ENCODE measurements at regions not wholly inside any gene's neighbourhood (a gene's known extent, or its start where the extent isn't known, plus 50 kb on each side); places are given as distances from the start of the nearest gene placed in this dataset.
"Not testable (repeated sequence)": the region's sequence is repeated elsewhere in the genome, so short reads cannot be mapped to it uniquely, and the experiment has no call there.

- no peak for DNase-seq
Measured at GRCh38 chr4:83981156-83981555, 445.2 kb downstream of the GPAT3 start.

- DNase-seq = no peak
Measured at GRCh38 chr4:83979773-83980172, 443.9 kb downstream of the GPAT3 start.

DNA sequence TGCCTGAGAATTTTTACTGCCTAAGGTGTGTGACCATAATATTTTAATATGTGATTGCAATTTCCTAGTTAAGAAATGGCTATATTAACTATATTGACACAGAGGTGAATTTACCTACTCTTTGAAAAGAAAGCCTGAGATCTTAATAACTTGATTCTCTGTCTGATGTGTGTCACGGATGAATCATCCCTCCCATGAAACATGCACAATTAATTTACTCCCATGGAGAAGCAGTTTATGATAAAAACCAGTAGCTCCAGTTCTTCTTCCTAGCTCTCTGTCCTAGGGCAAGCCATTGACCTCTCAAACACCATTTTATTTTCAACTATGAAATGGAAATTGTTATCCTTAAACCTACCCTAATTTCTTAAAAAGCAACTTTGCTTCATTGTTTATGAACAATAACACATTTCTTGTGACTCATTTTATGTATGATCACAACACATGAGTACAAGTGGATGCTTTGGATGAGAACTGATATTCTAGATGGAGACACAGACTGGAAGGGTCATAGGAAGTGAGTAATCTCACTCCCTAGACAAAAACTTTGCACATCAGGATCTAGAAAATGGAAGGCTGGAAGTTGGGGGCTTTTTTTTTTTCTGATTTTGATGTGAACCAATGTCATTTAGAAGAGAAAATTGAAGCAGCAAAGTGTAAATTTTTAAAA is 438.3 kb downstream of the GPAT3 start:
- DNase-seq = peak; percentile 18

- peak; percentile 8 for DNase-seq
Measured at GRCh38 chr4:83964996-83965541, 429.2 kb downstream of the GPAT3 start.

GRCh38 chr4:83962492-83962891 is 426.6 kb downstream of the GPAT3 start:
- DNase-seq = no peak

DNA sequence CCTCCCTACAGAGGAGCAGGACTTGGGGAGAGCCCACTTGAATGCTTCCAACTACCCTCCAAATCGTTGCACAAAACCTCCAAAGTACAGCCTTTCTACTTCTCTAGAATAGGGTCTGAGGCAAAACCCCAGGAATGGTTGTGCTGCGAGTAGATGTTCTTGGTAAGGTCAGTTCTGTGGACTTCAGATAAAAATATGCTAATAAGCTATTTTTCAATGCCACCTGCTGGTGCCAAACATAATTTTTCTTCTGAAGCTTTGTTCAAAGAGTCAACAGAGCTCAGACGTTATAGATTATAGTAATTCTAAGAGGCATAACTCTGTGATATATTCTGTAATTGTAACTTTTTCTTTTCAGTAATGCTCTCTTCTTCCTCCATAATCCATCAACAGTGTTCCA is 425.7 kb downstream of the GPAT3 start:
- peak; percentile 34 for DNase-seq

DNA sequence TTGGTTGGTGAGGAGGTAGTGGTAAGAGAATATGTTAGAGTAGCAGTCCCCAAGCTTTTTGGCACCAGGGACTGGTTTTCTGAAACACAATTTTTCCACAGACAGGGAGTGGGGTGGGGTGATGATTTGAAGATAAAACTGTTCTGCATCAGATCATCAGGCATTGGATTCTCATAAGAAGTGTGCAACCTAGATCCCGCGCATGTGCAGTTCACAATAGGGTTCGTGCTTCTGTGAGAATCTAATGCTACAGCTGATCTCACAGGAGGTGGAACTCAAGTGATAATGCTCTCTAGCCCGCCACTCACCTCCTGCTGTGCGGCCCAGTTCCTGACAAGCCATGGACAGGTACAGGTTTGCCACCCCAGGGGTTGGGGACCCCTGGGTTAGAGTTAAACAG is 423.3 kb downstream of the GPAT3 start:
- no peak for DNase-seq

GRCh38 chr4:83947830-83948193 is 411.9 kb downstream of the GPAT3 start:
- peak; percentile 2 for DNase-seq

GRCh38 chr4:83947125-83947829 is 411.4 kb downstream of the GPAT3 start:
- DNase-seq = no peak

- DNase-seq = not testable (repeated sequence)
Measured at GRCh38 chr4:83943691-83944090, 407.8 kb downstream of the GPAT3 start.

DNA sequence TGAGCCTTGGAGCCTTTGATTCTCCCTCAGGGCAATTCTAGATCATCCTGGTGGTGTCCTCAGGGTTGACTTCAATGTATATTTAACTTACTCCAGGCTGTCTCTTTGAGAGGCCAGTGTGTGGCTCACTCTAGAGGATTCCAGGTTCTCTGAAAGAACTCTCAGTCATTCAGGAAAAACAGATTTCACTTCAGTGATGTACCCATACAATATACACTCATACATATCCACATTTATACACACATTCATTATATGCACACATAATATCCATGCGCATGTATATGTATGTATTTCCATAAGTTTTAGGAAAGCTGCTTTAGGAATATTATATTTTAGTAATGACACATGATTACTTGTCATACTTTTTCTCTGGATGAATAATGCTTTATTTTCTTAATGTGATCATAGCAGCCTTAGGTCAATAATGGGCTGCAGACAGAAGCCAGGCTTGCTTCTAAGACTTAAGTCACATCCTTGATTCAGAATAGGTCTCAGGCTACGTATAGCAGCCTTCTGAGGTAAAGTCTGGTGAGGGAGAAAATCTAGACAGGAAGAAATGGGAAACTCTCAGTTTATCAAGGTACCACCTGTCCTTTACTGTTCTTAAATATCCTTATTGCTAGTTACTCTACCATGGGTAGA is 397.0 kb downstream of the GPAT3 start:
- DNase-seq = peak; percentile 9

DNA sequence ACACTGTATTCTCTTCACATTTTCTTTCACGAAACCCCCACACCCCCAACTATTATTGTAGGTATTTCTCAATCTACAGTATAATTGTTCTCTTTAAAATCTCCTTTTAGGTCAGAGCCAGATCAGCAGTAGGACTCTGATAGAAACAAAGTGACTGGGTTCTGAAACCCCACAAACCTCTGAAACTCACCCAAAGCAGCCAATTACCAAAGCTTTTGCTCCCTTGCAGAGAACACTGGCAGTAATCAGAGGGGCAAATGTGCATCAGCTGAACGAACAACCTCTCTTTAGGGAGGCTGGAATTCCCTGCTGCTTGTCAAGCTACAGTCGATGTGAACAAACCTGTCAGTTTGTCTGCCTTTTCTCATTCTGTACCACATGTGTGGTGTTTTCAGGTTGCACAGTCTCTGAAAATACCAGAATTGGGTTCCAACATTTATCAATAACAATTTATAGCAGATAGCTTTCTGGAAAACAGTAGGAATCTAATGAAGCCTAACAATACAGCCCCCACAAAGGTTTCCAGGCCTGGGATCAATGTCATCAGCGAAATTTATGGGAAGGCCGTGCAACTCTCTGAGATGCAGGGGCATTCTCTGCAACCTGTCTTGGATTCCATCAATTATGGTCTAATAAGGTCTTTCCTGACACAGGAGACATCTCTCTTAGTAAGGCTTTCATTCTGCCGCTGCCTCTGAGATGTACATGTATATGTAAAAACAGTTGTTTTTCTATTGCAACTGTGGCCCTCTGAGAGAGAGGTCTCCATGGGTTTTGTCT is 395.9 kb downstream of the GPAT3 start:
- no peak for DNase-seq

DNA sequence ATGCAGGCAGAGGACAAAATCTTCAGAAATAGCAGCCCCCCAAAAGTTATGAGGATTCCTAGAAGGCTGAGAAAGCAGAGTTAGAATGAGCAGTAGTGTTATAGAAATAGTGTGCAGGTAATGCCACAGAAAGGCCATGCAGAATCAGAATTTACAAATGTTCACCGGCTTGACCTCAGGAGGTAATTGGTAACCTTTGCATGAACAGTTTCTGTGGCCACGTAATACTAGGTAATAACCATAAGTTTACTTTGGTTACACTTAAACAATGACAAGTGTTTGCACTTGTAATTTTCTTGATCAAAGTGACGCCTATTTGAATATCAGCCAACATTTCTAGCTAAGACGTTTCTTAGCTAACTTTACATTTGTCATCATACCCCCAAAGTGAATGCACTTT is 393.6 kb downstream of the GPAT3 start:
- no peak for DNase-seq

DNA sequence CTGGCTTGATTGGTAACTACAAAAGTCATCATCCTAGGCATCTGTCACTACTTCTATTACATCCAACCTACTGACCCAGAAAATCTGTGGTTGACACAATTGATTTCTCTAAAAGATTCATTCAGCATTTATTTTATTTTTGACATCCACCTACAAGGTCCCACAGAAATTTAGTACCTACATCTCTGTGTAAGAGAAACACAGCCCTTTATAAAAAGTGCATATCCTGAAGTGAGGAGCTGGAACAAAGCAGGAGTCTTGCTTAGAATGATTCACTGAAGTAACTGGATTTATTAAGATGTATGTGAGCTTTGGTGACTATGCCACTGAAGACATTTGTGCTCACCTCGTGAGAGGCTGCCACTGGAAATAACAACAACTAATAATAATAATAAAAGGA is 391.0 kb downstream of the GPAT3 start:
- DNase-seq = no peak

- DNase-seq = no peak
Measured at GRCh38 chr4:83923341-83923740, 387.4 kb downstream of the GPAT3 start.

DNA sequence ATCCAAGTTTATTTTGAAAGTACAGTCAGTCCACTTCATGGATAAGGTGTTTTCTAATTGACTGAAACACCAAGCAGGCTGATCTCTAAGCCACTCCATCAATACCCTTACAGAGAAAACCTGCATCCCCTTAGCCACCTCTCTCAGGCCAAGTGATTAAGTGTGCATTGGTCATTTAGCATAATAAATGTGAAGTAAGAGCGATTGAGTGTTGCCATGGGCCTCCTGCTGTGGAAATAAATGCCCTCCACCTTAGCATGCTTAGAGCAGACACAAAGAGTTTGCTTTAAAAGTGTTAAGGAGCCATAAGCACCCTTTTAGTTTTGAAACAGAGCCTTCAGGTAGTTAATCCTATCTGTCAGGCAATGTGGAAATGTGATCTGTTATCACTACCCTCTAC is 386.5 kb downstream of the GPAT3 start:
- DNase-seq = no peak

DNA sequence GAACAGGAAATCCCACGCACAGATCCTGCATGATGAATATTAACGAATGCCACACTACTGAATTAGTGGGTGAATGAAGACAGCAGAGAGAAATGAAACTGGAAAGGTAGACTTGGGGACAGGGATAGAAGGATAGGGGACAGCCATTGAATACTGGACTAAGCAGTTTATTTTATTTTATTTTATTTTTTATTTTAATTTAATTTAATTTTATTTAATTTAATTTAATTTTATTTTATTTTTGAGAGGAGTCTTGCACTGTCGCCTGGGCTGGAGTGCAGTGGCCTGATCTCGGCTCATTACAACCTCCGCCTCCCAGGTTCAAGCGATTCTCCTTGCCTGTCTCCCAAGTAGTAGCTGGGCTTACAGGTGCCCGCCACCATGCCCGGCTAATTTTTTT is 385.2 kb downstream of the GPAT3 start:
- no peak for DNase-seq

DNA sequence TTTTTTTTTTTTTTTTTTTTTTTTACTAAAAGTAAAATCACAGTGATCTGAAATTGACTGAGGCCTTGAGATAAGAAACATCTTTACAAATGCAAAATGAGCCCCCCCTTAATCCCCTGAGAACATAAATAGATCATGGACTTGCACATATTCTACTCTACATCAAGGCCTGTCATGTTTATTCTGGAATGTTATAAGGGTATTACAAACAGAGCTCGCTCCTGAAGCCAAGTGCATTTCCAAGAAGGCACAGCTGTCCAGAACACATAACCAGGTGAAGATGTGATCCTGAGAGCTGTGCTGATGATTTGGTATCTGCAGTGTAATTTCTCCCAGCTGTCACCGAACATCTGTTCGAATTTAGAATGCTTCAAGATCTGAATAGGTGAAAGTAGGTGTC is 384.5 kb downstream of the GPAT3 start:
- DNase-seq = no peak

DNA sequence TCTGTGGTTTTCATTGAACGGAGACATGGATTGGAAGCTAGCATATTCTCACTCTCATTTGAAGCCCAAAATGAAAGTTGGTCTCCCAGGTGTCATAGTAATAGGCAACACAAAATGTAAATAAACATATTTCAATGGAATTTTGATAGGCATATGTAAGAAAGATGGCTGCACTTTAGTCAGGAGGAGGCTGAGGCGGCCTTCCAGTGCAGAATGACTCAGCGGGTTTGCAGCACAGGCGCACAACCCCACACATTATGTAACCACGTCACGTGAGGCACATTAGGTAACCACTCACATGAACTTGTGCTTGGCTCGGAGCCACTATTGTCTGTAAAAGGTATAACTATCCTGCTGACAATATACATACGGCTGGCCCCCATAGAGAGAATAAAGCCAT is 381.7 kb downstream of the GPAT3 start:
- no peak for DNase-seq

DNA sequence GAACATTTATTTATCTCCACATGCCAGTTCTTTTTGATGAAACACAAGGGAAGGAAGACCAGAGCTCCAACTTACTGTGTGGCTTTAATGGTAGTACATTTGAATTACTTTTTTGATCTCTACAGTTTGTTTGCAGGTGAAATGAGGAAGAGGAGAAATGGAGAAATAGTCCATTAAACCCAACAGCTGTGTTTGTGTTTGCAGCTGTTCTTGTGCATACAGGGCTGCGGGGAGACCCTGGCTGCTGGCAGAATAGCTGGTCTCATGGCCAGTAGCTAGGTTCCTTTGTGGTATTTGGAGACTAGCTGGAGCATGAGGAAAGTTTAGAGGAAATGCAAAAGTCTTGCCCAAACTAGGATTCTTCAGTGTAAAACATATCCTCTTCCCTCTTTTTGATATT is 374.8 kb downstream of the GPAT3 start:
- DNase-seq = no peak

DNA sequence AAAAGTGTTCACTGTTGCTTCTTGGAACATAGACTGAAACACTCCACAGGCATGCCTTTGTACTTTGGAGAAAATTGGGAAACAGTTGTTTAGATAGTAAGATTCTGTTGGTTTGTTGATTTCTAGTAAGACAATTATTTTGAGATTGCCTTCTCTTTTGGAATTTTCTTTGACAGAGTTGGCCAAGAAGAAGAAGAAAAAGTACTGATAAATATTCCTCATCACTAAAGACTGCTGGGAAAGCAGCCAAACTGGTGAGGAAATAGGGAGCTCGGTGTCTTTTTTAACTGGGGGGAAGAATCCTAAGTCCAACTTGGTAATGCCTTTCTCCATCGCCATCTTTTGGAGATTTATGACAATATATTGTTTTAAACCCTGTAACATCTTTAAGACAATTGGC is 370.7 kb downstream of the GPAT3 start:
- peak; percentile 25 for DNase-seq

DNA sequence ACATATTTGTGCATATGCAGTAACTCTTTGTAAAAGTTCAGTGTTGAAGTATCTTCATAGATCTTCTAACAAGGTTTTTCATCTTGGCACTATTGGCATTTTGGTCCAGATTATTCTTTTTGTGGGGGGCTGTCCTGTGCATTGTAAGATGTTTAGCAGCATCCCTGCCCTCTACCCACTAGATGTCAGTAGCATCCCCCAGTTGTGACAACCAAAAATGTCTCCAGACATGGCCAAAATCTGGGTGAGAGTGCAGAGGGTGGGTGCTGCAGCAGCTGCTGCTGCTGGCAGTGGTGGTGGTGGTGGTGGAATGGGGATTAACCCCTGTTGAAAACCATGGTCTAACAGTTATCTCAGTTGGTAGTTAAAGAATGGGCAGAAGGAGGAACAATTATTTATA is 370.0 kb downstream of the GPAT3 start:
- DNase-seq = peak; percentile 17

DNA sequence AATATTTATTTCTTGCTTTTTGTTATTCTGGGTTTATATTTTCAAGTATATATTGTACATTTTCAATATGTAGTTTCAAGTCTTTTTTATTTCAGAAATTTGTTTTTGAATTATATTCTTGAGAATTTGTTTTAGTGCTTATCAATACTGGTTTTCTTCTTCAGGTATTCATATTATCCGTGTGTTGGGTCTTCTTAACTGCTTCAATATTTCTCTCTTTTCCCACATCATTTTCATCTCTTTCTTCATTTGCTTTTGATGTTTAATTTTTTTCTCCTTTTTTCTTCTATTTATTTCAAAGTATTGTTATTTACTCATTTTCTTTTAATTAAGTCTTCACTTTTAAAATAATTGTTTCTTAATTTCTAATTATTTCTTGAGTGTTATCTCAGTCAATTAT is 367.8 kb downstream of the GPAT3 start:
- DNase-seq = not testable (repeated sequence)

All from EL (cell line).